WTC11 (cell line): ENCODE measurements at regions not wholly inside any gene's neighbourhood (a gene's known extent, or its start where the extent isn't known, plus 50 kb on each side); places are given as distances from the start of the nearest gene placed in this dataset.

Source experiments
- ATAC-seq: fragments of 200-7000 bp; cut with Tn5 transposase; 2 replicates; pipeline ENCODE4 v1.10.0; 2021; ENCODE audit warnings: mild to moderate bottlenecking, moderate library complexity
- CTCF ChIA-PET: fragments of 300-600 bp; sonication (Branson Sonifier 250); formaldehyde crosslinking; loops from one replicate; lab custom pipeline; 2021; ENCODE audit warnings: antibody characterized with exemption; lab: Charles Lee
- POLR2A ChIA-PET: fragments of 350-600 bp; sonication (Branson Sonifier 250); formaldehyde crosslinking; loops from one replicate; lab custom pipeline; 2021; ENCODE audit warnings: antibody characterized with exemption; lab: Charles Lee
- DNase-seq: peaks from one replicate; pipeline ENCODE4 v3.0.0; 2021; ENCODE audit warnings: low spot score
- H3K27ac Mint-ChIP-seq: 2 replicates; pipeline ENCODE4 v1.8.0; 2021; ENCODE audit warnings: mixed read lengths
- H3K27me3 Mint-ChIP-seq: 2 replicates; pipeline ENCODE4 v1.8.0; 2021; ENCODE audit warnings: low read depth, mild to moderate bottlenecking, moderate library complexity, mixed read lengths
- H3K36me3 Mint-ChIP-seq: 2 replicates; pipeline ENCODE4 v1.8.0; 2021; ENCODE audit warnings: mixed read lengths
- H3K4me1 Mint-ChIP-seq: 2 replicates; pipeline ENCODE4 v1.8.0; 2022; ENCODE audit warnings: mixed read lengths
- H3K4me3 Mint-ChIP-seq: 2 replicates; pipeline ENCODE4 v1.8.0; 2021; ENCODE audit warnings: mild to moderate bottlenecking, moderate library complexity, mixed read lengths
- H3K9me3 Mint-ChIP-seq: 2 replicates; pipeline ENCODE4 v1.8.0; 2021; ENCODE audit warnings: mixed read lengths
- GTF2I ChIP-seq: fragments of 250-450 bp; sonication (Bioruptor Pico); conservative IDR thresholded peaks from 2 replicates; pipeline ENCODE4 v1.4.0; 2021; ENCODE audit warnings: mild to moderate bottlenecking
- KAT7 ChIP-seq: sonication (generic); formaldehyde crosslinking; IDR thresholded peaks from 2 replicates; pipeline ENCODE4 v1.8.1; 2023; ENCODE audit warnings: missing genetic modification reagents, mild to moderate bottlenecking, borderline replicate concordance
- MXD4 ChIP-seq: fragments of 250-450 bp; sonication (Bioruptor Pico); IDR thresholded peaks from 2 replicates; pipeline ENCODE4 v1.8.0; 2021; ENCODE audit warnings: mild to moderate bottlenecking, moderate library complexity, borderline replicate concordance
- NFE2L1 ChIP-seq: sonication (generic); formaldehyde crosslinking; IDR thresholded peaks from 2 replicates; pipeline ENCODE4 v1.8.1; 2023; ENCODE audit warnings: missing genetic modification reagents
- SMAD4 ChIP-seq: sonication (generic); formaldehyde crosslinking; IDR thresholded peaks from 2 replicates; pipeline ENCODE4 v1.8.0; 2022; ENCODE audit warnings: mild to moderate bottlenecking, missing genetic modification reagents
- SOX15 ChIP-seq: fragments of 250-450 bp; sonication (Bioruptor Pico); IDR thresholded peaks from 2 replicates; pipeline ENCODE4 v1.9.0; 2021; ENCODE audit warnings: mild to moderate bottlenecking
- SP1 ChIP-seq: sonication (generic); formaldehyde crosslinking; conservative IDR thresholded peaks from 2 replicates; pipeline ENCODE4 v1.8.1; 2022; ENCODE audit warnings: missing genetic modification reagents
- TP53 ChIP-seq: sonication (generic); formaldehyde crosslinking; IDR thresholded peaks from 2 replicates; pipeline ENCODE4 v1.8.1; 2023; ENCODE audit warnings: mild to moderate bottlenecking, missing genetic modification reagents
- ZNF138 ChIP-seq: sonication (generic); formaldehyde crosslinking; conservative IDR thresholded peaks from 2 replicates; pipeline ENCODE4 v1.8.1; 2022; ENCODE audit warnings: mild to moderate bottlenecking, moderate library complexity, missing genetic modification reagents
- ZNF317 ChIP-seq: sonication (generic); formaldehyde crosslinking; IDR thresholded peaks from 2 replicates; pipeline ENCODE4 v1.8.1; 2023; ENCODE audit warnings: low read depth, mild to moderate bottlenecking, moderate library complexity, missing genetic modification reagents, borderline replicate concordance
- ZNF416 ChIP-seq: fragments of 250-450 bp; sonication (Bioruptor Pico); IDR thresholded peaks from 2 replicates; pipeline ENCODE4 v1.9.0; 2021; ENCODE audit warnings: mild to moderate bottlenecking, inconsistent platforms
- TF ChIP-seq, protein P1 (sequence below): sonication (generic); formaldehyde crosslinking; IDR thresholded peaks from 2 replicates; pipeline ENCODE4 v1.8.1; 2022; ENCODE audit warnings: low read depth, missing genetic modification reagents, borderline replicate concordance
- TF ChIP-seq, protein P2 (sequence below): fragments of 250-450 bp; sonication (Bioruptor Pico); IDR thresholded peaks from 2 replicates; pipeline ENCODE4 v1.8.0; 2021; ENCODE audit warnings: mild to moderate bottlenecking
- TF ChIP-seq, protein P3 (sequence below): sonication (generic); formaldehyde crosslinking; IDR thresholded peaks from 2 replicates; pipeline ENCODE4 v1.8.0; 2023; ENCODE audit warnings: missing genetic modification reagents
- TF ChIP-seq, protein P4 (sequence below): sonication (generic); formaldehyde crosslinking; IDR thresholded peaks from 2 replicates; pipeline ENCODE4 v1.8.1; 2023; ENCODE audit warnings: mild to moderate bottlenecking, missing genetic modification reagents, borderline replicate concordance
- TF ChIP-seq, protein P5 (sequence below): sonication (generic); formaldehyde crosslinking; IDR thresholded peaks from 2 replicates; pipeline ENCODE4 v1.8.0; 2022; ENCODE audit warnings: mild to moderate bottlenecking, missing genetic modification reagents
- TF ChIP-seq, protein P6 (sequence below): fragments of 250-450 bp; sonication (Bioruptor Pico); IDR thresholded peaks from 2 replicates; pipeline ENCODE4 v1.9.0; 2021; ENCODE audit warnings: mild to moderate bottlenecking, borderline replicate concordance

DNA sequence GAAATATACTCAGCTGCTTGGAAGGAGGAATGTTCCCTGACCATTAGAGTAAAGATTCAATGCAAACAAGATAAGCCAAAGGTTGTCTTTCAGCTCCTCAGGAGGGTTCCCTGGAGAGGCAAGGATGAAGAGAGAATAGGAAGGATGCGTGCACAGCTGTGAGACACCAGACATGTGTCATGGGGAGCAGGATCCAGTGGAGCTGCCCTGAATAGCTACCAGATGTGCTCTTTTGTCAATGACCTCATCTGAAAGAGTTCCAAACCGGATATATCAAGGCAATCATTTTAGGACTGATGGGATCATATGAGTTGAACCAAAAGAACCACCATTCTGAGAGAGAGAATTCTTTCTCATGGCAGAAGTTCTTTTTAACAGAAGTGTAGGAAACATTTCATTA lies 490.6 kb downstream of the IRS1 start (continued):
- TF ChIP-seq, protein P1, sequence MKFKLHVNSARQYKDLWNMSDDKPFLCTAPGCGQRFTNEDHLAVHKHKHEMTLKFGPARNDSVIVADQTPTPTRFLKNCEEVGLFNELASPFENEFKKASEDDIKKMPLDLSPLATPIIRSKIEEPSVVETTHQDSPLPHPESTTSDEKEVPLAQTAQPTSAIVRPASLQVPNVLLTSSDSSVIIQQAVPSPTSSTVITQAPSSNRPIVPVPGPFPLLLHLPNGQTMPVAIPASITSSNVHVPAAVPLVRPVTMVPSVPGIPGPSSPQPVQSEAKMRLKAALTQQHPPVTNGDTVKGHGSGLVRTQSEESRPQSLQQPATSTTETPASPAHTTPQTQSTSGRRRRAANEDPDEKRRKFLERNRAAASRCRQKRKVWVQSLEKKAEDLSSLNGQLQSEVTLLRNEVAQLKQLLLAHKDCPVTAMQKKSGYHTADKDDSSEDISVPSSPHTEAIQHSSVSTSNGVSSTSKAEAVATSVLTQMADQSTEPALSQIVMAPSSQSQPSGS (CRISPR knock-in tag), result no peak
- TF ChIP-seq, all 79 proteins: peak for 0

DNA sequence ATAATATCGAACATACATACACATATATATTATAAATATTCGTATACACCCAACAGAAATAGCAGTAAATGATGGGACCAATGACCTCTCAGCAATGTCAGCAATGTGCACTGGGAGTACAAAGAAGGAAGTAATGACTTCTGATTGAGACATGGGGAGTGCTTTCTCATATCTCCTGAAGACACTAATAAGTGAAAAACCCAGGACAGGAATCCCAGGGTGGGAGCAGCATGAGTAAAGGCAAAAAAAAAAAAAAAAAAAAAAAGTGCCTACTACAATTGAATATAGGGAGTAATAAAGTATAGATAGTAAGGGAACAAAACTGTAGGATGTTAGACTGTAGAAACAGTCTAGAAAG lies 491.3 kb downstream of the IRS1 start:
- Mint-ChIP-seq H3K9me3 (no peaks in the 10 kb centered on the region), H3K27me3 (no peaks in the 10 kb centered on the region), H3K36me3 (no peaks in the 10 kb centered on the region), H3K4me1 (no peaks in the 10 kb centered on the region), H3K27ac (no peak overlapping the region), H3K4me3 (no peak overlapping the region)
- TF ChIP-seq NFE2L1 (no peak), TP53 (no peak)
- TF ChIP-seq, protein P2, sequence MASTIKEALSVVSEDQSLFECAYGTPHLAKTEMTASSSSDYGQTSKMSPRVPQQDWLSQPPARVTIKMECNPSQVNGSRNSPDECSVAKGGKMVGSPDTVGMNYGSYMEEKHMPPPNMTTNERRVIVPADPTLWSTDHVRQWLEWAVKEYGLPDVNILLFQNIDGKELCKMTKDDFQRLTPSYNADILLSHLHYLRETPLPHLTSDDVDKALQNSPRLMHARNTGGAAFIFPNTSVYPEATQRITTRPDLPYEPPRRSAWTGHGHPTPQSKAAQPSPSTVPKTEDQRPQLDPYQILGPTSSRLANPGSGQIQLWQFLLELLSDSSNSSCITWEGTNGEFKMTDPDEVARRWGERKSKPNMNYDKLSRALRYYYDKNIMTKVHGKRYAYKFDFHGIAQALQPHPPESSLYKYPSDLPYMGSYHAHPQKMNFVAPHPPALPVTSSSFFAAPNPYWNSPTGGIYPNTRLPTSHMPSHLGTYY, result no peak
- CTCF ChIA-PET, result no interaction called here
- no peak for DNase-seq
- ATAC-seq, result no peak
- POLR2A ChIA-PET, result no interaction called here

DNA sequence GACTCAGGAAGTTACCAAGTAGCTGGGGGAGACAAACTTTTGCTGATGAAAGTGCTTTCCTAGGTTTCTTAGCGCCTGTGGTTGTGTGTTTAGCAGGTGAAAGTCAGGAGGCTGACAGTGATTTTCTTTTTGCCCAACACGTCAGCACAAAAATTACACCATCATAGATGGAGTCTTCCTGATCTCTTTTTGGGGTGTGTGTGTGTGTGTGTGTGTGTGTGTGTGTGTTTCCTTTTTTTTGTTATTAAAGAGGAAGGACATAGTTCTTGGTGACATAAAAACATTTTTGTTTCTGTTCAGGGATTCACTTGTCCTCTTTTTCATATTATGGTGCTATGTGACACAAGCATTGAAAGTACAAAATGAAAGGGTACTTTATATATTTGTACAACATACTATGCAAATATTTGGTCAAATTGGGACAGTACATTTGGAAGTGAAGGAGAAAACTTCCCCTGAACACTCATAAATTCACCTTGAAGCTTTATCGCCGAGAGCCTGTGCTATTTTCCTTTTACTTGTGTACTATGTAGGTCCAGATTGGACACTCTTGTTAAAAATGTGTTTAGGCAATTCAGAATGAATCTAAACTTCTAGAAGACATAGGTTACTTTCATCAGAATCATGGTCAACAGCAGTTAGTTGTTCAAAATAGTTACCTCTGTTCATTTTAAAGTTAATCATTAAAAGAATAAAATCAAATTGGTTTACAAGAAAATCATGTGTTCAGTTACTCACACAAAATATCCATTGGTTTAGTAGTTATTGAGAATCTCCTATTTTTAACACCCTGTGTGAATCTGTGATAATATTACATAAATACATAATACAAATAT lies 491.9 kb downstream of the IRS1 start:
- no peak for DNase-seq
- Mint-ChIP-seq H3K4me3 (no peak overlapping the region), H3K27me3 (no peaks in the 10 kb centered on the region), H3K36me3 (no peaks in the 10 kb centered on the region), H3K9me3 (no peaks in the 10 kb centered on the region), H3K27ac (no peak overlapping the region; the same call in 1 of the 2 replicates)
- TF ChIP-seq KAT7 (CRISPR knock-in tag) (no peak), GTF2I (CRISPR knock-in tag) (no peak), ZNF416 (CRISPR knock-in tag) (no peak), SOX15 (CRISPR knock-in tag) (no peak), ZNF138 (CRISPR knock-in tag) (no peak), ZNF317 (no peak)
- TF ChIP-seq, protein P3, sequence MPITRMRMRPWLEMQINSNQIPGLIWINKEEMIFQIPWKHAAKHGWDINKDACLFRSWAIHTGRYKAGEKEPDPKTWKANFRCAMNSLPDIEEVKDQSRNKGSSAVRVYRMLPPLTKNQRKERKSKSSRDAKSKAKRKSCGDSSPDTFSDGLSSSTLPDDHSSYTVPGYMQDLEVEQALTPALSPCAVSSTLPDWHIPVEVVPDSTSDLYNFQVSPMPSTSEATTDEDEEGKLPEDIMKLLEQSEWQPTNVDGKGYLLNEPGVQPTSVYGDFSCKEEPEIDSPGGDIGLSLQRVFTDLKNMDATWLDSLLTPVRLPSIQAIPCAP (CRISPR knock-in tag), result no peak
- TF ChIP-seq, protein P4, sequence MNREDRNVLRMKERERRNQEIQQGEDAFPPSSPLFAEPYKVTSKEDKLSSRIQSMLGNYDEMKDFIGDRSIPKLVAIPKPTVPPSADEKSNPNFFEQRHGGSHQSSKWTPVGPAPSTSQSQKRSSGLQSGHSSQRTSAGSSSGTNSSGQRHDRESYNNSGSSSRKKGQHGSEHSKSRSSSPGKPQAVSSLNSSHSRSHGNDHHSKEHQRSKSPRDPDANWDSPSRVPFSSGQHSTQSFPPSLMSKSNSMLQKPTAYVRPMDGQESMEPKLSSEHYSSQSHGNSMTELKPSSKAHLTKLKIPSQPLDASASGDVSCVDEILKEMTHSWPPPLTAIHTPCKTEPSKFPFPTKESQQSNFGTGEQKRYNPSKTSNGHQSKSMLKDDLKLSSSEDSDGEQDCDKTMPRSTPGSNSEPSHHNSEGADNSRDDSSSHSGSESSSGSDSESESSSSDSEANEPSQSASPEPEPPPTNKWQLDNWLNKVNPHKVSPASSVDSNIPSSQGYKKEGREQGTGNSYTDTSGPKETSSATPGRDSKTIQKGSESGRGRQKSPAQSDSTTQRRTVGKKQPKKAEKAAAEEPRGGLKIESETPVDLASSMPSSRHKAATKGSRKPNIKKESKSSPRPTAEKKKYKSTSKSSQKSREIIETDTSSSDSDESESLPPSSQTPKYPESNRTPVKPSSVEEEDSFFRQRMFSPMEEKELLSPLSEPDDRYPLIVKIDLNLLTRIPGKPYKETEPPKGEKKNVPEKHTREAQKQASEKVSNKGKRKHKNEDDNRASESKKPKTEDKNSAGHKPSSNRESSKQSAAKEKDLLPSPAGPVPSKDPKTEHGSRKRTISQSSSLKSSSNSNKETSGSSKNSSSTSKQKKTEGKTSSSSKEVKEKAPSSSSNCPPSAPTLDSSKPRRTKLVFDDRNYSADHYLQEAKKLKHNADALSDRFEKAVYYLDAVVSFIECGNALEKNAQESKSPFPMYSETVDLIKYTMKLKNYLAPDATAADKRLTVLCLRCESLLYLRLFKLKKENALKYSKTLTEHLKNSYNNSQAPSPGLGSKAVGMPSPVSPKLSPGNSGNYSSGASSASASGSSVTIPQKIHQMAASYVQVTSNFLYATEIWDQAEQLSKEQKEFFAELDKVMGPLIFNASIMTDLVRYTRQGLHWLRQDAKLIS (CRISPR knock-in tag), result no peak
- TF ChIP-seq, all 79 proteins: peak for 0
- no peak for ATAC-seq
- POLR2A ChIA-PET, result no interaction called here
- CTCF ChIA-PET, result no interaction called here
- H3K4me1 Mint-ChIP-seq, result no peaks in the 10 kb centered on the region

DNA sequence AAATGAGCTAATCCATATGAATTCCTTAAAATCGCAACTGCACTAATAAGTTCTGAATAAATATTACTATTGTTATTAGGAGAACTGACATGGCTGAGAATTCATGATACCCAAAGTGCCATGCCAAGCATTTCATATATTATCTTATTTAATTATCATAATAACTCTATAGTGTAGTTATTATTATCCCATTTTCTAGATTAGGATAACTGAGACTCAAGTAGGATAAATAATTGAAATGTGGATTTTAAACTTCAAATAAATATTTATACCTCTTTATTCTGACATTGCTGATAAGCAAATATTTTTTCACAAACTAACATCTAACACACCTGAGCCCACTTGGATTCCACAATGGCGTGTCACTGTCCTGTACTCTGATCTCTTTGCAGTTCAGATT lies 492.7 kb downstream of the IRS1 start:
- Mint-ChIP-seq H3K27ac (no peak overlapping the region; the same call in 1 of the 2 replicates), H3K9me3 (no peaks in the 10 kb centered on the region), H3K36me3 (no peaks in the 10 kb centered on the region), H3K4me1 (no peaks in the 10 kb centered on the region), H3K4me3 (no peak overlapping the region), H3K27me3 (no peaks in the 10 kb centered on the region)
- ATAC-seq, result no peak
- CTCF ChIA-PET, result no interaction called here
- DNase-seq, result no peak
- POLR2A ChIA-PET, result no interaction called here
- TF ChIP-seq GTF2I (CRISPR knock-in tag) (no peak), SP1 (CRISPR knock-in tag) (no peak), TP53 (no peak), MXD4 (no peak), SMAD4 (CRISPR knock-in tag) (no peak)
- TF ChIP-seq, protein P5, sequence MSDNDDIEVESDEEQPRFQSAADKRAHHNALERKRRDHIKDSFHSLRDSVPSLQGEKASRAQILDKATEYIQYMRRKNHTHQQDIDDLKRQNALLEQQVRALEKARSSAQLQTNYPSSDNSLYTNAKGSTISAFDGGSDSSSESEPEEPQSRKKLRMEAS (CRISPR knock-in tag), result no peak
- TF ChIP-seq, protein P3 (CRISPR knock-in tag), result no peak
- TF ChIP-seq, protein P6, sequence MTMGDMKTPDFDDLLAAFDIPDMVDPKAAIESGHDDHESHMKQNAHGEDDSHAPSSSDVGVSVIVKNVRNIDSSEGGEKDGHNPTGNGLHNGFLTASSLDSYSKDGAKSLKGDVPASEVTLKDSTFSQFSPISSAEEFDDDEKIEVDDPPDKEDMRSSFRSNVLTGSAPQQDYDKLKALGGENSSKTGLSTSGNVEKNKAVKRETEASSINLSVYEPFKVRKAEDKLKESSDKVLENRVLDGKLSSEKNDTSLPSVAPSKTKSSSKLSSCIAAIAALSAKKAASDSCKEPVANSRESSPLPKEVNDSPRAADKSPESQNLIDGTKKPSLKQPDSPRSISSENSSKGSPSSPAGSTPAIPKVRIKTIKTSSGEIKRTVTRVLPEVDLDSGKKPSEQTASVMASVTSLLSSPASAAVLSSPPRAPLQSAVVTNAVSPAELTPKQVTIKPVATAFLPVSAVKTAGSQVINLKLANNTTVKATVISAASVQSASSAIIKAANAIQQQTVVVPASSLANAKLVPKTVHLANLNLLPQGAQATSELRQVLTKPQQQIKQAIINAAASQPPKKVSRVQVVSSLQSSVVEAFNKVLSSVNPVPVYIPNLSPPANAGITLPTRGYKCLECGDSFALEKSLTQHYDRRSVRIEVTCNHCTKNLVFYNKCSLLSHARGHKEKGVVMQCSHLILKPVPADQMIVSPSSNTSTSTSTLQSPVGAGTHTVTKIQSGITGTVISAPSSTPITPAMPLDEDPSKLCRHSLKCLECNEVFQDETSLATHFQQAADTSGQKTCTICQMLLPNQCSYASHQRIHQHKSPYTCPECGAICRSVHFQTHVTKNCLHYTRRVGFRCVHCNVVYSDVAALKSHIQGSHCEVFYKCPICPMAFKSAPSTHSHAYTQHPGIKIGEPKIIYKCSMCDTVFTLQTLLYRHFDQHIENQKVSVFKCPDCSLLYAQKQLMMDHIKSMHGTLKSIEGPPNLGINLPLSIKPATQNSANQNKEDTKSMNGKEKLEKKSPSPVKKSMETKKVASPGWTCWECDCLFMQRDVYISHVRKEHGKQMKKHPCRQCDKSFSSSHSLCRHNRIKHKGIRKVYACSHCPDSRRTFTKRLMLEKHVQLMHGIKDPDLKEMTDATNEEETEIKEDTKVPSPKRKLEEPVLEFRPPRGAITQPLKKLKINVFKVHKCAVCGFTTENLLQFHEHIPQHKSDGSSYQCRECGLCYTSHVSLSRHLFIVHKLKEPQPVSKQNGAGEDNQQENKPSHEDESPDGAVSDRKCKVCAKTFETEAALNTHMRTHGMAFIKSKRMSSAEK (CRISPR knock-in tag), result no peak
